ENCODE measurements at regions not wholly inside any gene's neighbourhood (a gene's known extent, or its start where the extent isn't known, plus 50 kb on each side); places are given as distances from the start of the nearest gene placed in this dataset.

DNA sequence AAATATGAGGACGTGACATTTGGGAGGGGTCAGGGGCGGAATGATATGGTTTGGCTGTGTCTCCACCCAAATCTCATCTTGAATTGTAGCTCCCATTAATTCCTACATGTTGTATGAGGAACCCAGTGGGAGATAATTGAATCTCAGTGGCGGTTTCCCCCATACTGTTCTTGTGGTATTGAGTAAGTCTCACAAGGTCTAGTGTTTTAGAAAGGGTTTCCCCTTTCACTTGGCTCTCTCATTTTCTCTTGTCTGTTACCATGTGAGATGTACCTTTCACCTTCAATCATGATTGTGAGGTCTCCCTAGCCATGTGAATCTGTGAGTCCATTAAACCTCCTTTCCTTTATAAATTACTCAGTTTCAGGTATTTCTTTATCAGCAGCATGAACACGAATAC is 663.6 kb upstream of the CHRM3 start:
- TF ChIP-seq, protein P1, sequence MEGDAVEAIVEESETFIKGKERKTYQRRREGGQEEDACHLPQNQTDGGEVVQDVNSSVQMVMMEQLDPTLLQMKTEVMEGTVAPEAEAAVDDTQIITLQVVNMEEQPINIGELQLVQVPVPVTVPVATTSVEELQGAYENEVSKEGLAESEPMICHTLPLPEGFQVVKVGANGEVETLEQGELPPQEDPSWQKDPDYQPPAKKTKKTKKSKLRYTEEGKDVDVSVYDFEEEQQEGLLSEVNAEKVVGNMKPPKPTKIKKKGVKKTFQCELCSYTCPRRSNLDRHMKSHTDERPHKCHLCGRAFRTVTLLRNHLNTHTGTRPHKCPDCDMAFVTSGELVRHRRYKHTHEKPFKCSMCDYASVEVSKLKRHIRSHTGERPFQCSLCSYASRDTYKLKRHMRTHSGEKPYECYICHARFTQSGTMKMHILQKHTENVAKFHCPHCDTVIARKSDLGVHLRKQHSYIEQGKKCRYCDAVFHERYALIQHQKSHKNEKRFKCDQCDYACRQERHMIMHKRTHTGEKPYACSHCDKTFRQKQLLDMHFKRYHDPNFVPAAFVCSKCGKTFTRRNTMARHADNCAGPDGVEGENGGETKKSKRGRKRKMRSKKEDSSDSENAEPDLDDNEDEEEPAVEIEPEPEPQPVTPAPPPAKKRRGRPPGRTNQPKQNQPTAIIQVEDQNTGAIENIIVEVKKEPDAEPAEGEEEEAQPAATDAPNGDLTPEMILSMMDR (IDR thresholded peaks at IDR 0.05) = no peak
- no peak for TF ChIP-seq POLR2AphosphoS5 (IDR thresholded peaks at IDR 0.05)
- TF ChIP-seq POLR2A (IDR thresholded peaks at IDR 0.05) = no peak

All from upper lobe of left lung (tissue), 4 donors.